K562 (cell line): ENCODE measurements at regions not wholly inside any gene's neighbourhood (a gene's known extent, or its start where the extent isn't known, plus 50 kb on each side); places are given as distances from the start of the nearest gene placed in this dataset.

Experiments
- ATAC-seq: fragments of 200-7000 bp; cut with Tn5 transposase; 3 replicates; pipeline ENCODE4 v1.9.1; 2020; ENCODE audit warnings: moderate library complexity
- BruUV-seq: library from RNA; stranded (reverse); fragments of 400-500 nt; replicated peaks from 2 replicates; lab custom pipeline; 2021; lab: Mats Ljungman, UMichigan
- CTCF ChIA-PET: fragments of 300-600 bp; formaldehyde crosslinking; extraction: SDS; loops from one replicate; lab custom pipeline; 2021; ENCODE audit warnings: low intra/inter-chr PET ratio; lab: Yijun Ruan, JAX
- POLR2A ChIA-PET: fragments of 300-600, 350-650 bp; sonication (Branson Sonifier 250); formaldehyde crosslinking; extraction: SDS; loops from one replicate; lab custom pipeline; 2021; ENCODE audit warnings: antibody characterized with exemption, inconsistent platforms; lab: Yijun Ruan, JAX
- DNase-seq, 4 experiments: peaks; one replicate each; pipeline versions ENCODE4 v3.0.0 to v3.0.0-alpha.2; 2011 to 2018; ENCODE audit warnings: low spot score in 3 of 4, mixed read lengths in 3 of 4; ENCODE audit errors: extremely low read depth in 1 of 4
- FAIRE-seq: peaks from 2 replicates; lab custom pipeline; 2011; peaks lifted over from hg19 to GRCh38; lab: Jason Lieb, UNC
- H2AFZ ChIP-seq: 2 replicates; pipeline ENCODE4 v1.6.0; 2011; ENCODE audit warnings: low read depth, low read length, control low read depth, inconsistent platforms
- H3K27ac ChIP-seq: fragments of 200-600 bp; 3 replicates; pipeline ENCODE4 v1.8.0; 2011; ENCODE audit warnings: low read depth, mild to moderate bottlenecking, control low read depth, inconsistent platforms, low read length, moderate library complexity, mixed read lengths; ENCODE audit errors: extremely low read depth
- H3K27me3 ChIP-seq, 2 experiments: fragments of 300-600 bp in 1 of 2; 2 replicates in 1 of 2; 3 replicates in 1 of 2; pipeline versions ENCODE4 v1.6.0 to v1.8.0; 2011; ENCODE audit warnings: inconsistent platforms in 2 of 2, low read length in 2 of 2, mild to moderate bottlenecking in 1 of 2, mixed read lengths in 1 of 2, moderate library complexity in 1 of 2; ENCODE audit not compliant: control insufficient read depth in 2 of 2, insufficient read depth in 2 of 2
- H3K36me3 ChIP-seq: fragments of 300-600 bp; 3 replicates; pipeline ENCODE4 v1.8.0; 2011; ENCODE audit warnings: mild to moderate bottlenecking, low read length, inconsistent platforms; ENCODE audit not compliant: control insufficient read depth, insufficient read depth
- H3K4me1 ChIP-seq, 2 experiments: fragments of 200-600 bp in 1 of 2; replicated peaks in 1 of 2; 2 replicates in 1 of 2; 3 replicates in 1 of 2; pipeline versions ENCODE4 v1.5.1 to v1.8.0; 2011; ENCODE audit warnings: inconsistent platforms in 2 of 2, low read length in 2 of 2, mild to moderate bottlenecking in 1 of 2, mixed read lengths in 1 of 2, moderate library complexity in 1 of 2; ENCODE audit not compliant: control insufficient read depth in 2 of 2, insufficient read depth in 2 of 2
- H3K4me2 ChIP-seq: 2 replicates; pipeline ENCODE4 v1.6.1; 2011; ENCODE audit warnings: low read length, control low read depth, inconsistent platforms, mixed read lengths; ENCODE audit not compliant: insufficient read depth
- H3K4me3 ChIP-seq: fragments of 200-600 bp; sonication (generic), shearing (Covaris generic); 2 replicates; pipeline ENCODE4 v1.5.1; 2016; ENCODE audit warnings: control low read depth, inconsistent platforms
- H3K79me2 ChIP-seq: fragments of 200-600 bp; 3 replicates; pipeline ENCODE4 v1.8.0; 2011; ENCODE audit warnings: low read length, inconsistent platforms; ENCODE audit not compliant: control insufficient read depth, insufficient read depth
- H3K9ac ChIP-seq, 2 experiments: 2 replicates each; pipeline versions ENCODE4 v1.6.0 to v1.6.1; 2011; ENCODE audit warnings: low read depth in 2 of 2, low read length in 2 of 2, control low read depth in 1 of 2, inconsistent platforms in 1 of 2, mild to moderate bottlenecking in 1 of 2, mixed read lengths in 1 of 2; ENCODE audit not compliant: insufficient read depth in 1 of 2
- H3K9me1 ChIP-seq: one replicate; pipeline ENCODE4 v1.6.0; 2011; ENCODE audit warnings: inconsistent platforms, mild to moderate bottlenecking, low read length, moderate library complexity; ENCODE audit not compliant: control insufficient read depth, insufficient read depth
- H3K9me3 ChIP-seq: replicated peaks from 2 replicates; pipeline ENCODE4 v1.5.1; 2011; ENCODE audit warnings: low read depth, low read length, inconsistent platforms; ENCODE audit not compliant: control insufficient read depth, insufficient read depth
- H4K20me1 ChIP-seq: replicated peaks from 2 replicates; pipeline ENCODE4 v1.6.1; 2011; ENCODE audit warnings: low read length, inconsistent platforms, mixed read lengths; ENCODE audit not compliant: control insufficient read depth, insufficient read depth
- BRCA1 ChIP-seq, 2 experiments: fragments of 450-650 bp in 1 of 2; sonication (generic) in 1 of 2; formaldehyde crosslinking in 1 of 2; IDR thresholded peaks; 2 replicates each; pipeline versions ENCODE4 v1.5.0 to v1.6.1; 2017 to 2020; ENCODE audit warnings: mild to moderate bottlenecking in 1 of 2, missing genetic modification reagents in 1 of 2
- CTBP1 ChIP-seq: fragments of 450-650 bp; IDR thresholded peaks from 2 replicates; pipeline ENCODE4 v1.6.1; 2016; ENCODE audit warnings: borderline replicate concordance
- GTF2E2 ChIP-seq: fragments of 200-800 bp; sonication (Bioruptor generic); IDR thresholded peaks from 2 replicates; pipeline ENCODE4 v1.6.1; 2016; ENCODE audit warnings: missing genetic modification characterization, missing compliant biosample characterization
- JUNB ChIP-seq: fragments of 450-650 bp; formaldehyde crosslinking; conservative IDR thresholded peaks from 2 replicates; pipeline ENCODE4 v1.4.0; 2020; ENCODE audit warnings: mild to moderate bottlenecking
- POLR2H ChIP-seq: IDR thresholded peaks from 2 replicates; pipeline ENCODE4 v1.6.1; 2016; ENCODE audit warnings: missing genetic modification characterization, low read depth, mild to moderate bottlenecking, control low read depth, missing compliant biosample characterization, moderate library complexity
- TARDBP ChIP-seq: fragments of 450-650 bp; IDR thresholded peaks from 2 replicates; pipeline ENCODE4 v1.6.1; 2016
- TOE1 ChIP-seq, 2 experiments: fragments of 450-650 bp in 1 of 2; sonication (generic) in 1 of 2; formaldehyde crosslinking in 1 of 2; IDR thresholded peaks; 2 replicates each; pipeline versions ENCODE4 v1.7.1 to v1.8.0; 2016 to 2022; ENCODE audit warnings: borderline replicate concordance in 2 of 2, mild to moderate bottlenecking in 2 of 2, antibody characterized with exemption in 1 of 2, inconsistent platforms in 1 of 2, low read depth in 1 of 2, missing genetic modification reagents in 1 of 2, moderate library complexity in 1 of 2
- ZNF324 ChIP-seq: fragments of 250-450 bp; sonication (Bioruptor Pico); IDR thresholded peaks from 2 replicates; pipeline ENCODE4 v1.4.0; 2020; ENCODE audit warnings: mild to moderate bottlenecking
- ZNF717 ChIP-seq: fragments of 250-450 bp; sonication (Bioruptor Pico); IDR thresholded peaks from 2 replicates; pipeline ENCODE4 v1.5.0; 2021
- WGBS: fragments of 100-300 bp; shearing (Covaris generic); methylation state at CpG from one replicate; pipeline ENCODE4 v1.1.6; 2016; ENCODE audit warnings: low coverage, mixed read lengths; ENCODE audit not compliant: insufficient coverage; ENCODE audit errors: missing lambda C conversion rate; 5-methylcytosine and 5-hydroxymethylcytosine counted together
- in situ Hi-C: fragments of 300-500 bp; cut with MboI; formaldehyde crosslinking; loops from 4 replicates; pipeline ENCODE4 v1.15.0; 2018; ENCODE audit warnings: inconsistent platforms, mixed read lengths
- intact Hi-C: fragments of 100-400 bp; cut with micrococcal nuclease; formaldehyde crosslinking; loops from 2 replicates; pipeline ENCODE4 v1.14.2; 2022
- TF ChIP-seq, protein P1 (sequence below): fragments of 250-450 bp; sonication (Bioruptor Pico); IDR thresholded peaks from 2 replicates; pipeline ENCODE4 v1.4.0; 2020
- TF ChIP-seq, protein P2 (sequence below): fragments of 250-450 bp; sonication (Bioruptor Pico); IDR thresholded peaks from 2 replicates; pipeline ENCODE4 v1.8.0; 2022; ENCODE audit warnings: moderate library complexity, mild to moderate bottlenecking, inconsistent platforms
- TF ChIP-seq, protein P3 (sequence below), 2 experiments: fragments of 450-650 bp; conservative IDR thresholded peaks; 2 replicates each; pipeline ENCODE4 v1.6.1; 2017; ENCODE audit warnings: mild to moderate bottlenecking in 2 of 2, moderate library complexity in 2 of 2
- TF ChIP-seq, protein P4 (sequence below): fragments of 450-650 bp; IDR thresholded peaks from 2 replicates; pipeline ENCODE4 v1.6.1; 2018; ENCODE audit warnings: mild to moderate bottlenecking, low read depth; ENCODE audit not compliant: partially characterized antibody

DNA sequence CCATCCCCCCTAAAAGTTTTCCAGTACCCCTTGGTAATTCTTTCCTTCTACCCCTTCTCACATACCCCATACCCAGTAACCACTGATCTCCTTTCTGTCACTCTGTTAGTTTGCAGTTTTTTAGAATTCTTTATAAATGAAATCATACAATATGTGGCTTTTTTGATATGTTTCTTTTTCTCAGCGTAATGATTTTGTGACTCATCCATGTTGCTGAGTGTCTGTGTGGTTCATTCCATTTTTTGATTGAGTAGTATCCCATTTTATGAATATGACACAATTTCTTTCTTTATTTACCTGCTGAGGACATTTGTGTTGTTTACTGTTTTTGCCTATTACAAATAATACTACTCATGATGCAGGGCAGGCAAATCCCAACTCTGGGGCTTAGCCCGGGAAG is 1605.3 kb downstream of the BRINP3 start (continued):
- no peak for TF ChIP-seq ZNF324 (CRISPR knock-in tag)
- TF ChIP-seq, all 486 proteins: peak for 0

DNA sequence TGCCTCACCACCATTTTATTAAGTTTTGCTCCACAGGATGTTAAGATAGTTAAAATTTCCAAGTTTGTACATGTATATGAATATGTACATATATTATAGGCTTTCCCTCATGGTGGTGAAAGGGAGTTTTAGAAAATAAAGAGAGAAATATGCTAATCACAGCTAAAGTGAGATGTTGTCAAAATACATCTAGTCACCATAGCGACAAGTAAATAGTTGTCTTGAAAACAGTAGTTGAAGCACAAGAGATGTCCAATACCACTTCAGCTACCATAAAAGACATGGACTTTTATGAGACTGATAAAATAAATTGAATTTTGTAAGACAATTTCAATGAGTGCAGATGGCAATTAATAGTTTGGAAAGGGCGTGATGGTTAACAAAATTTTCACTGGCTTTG is 1600.0 kb downstream of the BRINP3 start:
- 7% methylated on average over 2 of the region's 2 CpGs for WGBS
- TF ChIP-seq, protein P1, sequence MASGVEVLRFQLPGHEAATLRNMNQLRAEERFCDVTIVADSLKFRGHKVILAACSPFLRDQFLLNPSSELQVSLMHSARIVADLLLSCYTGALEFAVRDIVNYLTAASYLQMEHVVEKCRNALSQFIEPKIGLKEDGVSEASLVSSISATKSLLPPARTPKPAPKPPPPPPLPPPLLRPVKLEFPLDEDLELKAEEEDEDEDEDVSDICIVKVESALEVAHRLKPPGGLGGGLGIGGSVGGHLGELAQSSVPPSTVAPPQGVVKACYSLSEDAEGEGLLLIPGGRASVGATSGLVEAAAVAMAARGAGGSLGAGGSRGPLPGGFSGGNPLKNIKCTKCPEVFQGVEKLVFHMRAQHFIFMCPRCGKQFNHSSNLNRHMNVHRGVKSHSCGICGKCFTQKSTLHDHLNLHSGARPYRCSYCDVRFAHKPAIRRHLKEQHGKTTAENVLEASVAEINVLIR (CRISPR knock-in tag): no peak
- TF ChIP-seq TARDBP (no peak), BRCA1 (IDR thresholded peaks at IDR 0.05) (no peak), BRCA1 (CRISPR knock-in tag; IDR thresholded peaks at IDR 0.05) (no peak), CTBP1 (no peak), TOE1 (IDR thresholded peaks at IDR 0.05; ENCODE audit: borderline replicate concordance) (no peak), TOE1 (CRISPR knock-in tag; IDR thresholded peaks at IDR 0.05; ENCODE audit: borderline replicate concordance, low read depth) (no peak), ZNF717 (CRISPR knock-in tag) (no peak), JUNB (CRISPR knock-in tag) (no peak), GTF2E2 (tag) (no peak), POLR2H (tag) (no peak)
- TF ChIP-seq, protein P2, sequence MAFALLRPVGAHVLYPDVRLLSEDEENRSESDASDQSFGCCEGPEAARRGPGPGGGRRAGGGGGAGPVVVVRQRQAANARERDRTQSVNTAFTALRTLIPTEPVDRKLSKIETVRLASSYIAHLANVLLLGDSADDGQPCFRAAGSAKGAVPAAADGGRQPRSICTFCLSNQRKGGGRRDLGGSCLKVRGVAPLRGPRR (CRISPR knock-in tag): no peak
- TF ChIP-seq, protein P3, sequence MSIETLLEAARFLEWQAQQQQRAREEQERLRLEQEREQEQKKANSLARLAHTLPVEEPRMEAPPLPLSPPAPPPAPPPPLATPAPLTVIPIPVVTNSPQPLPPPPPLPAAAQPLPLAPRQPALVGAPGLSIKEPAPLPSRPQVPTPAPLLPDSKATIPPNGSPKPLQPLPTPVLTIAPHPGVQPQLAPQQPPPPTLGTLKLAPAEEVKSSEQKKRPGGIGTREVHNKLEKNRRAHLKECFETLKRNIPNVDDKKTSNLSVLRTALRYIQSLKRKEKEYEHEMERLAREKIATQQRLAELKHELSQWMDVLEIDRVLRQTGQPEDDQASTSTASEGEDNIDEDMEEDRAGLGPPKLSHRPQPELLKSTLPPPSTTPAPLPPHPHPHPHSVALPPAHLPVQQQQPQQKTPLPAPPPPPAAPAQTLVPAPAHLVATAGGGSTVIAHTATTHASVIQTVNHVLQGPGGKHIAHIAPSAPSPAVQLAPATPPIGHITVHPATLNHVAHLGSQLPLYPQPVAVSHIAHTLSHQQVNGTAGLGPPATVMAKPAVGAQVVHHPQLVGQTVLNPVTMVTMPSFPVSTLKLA (conservative IDR thresholded peaks at IDR 0.05): no peak
- TF ChIP-seq, protein P4, sequence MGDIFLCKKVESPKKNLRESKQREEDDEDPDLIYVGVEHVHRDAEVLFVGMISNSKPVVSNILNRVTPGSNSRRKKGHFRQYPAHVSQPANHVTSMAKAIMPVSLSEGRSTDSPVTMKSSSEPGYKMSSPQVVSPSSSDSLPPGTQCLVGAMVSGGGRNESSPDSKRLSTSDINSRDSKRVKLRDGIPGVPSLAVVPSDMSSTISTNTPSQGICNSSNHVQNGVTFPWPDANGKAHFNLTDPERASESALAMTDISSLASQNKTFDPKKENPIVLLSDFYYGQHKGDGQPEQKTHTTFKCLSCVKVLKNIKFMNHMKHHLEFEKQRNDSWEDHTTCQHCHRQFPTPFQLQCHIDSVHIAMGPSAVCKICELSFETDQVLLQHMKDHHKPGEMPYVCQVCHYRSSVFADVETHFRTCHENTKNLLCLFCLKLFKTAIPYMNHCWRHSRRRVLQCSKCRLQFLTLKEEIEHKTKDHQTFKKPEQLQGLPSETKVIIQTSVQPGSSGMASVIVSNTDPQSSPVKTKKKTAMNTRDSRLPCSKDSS: no peak

More for the DNA sequence above, 1600.0 kb downstream of the BRINP3 start:
- Histone ChIP-seq H3K79me2 (no peaks in the 10 kb centered on the region), H3K27ac (no peak overlapping the region), H3K9me1 (no peaks in the 10 kb centered on the region), H3K9me3 (no peaks in the 10 kb centered on the region), H3K36me3 (no peaks in the 10 kb centered on the region), H3K4me1 (no peaks in the 10 kb centered on the region), H3K4me3 (no peak overlapping the region), H3K9ac (no peak overlapping the region), H3K4me2 (no peak overlapping the region), H2AFZ (no peak overlapping the region), H4K20me1 (no peaks in the 10 kb centered on the region), H3K27me3 (no peaks in the 10 kb centered on the region)
- FAIRE-seq (no peak), ATAC-seq (no peak), DNase-seq (no peak)
- in situ Hi-C loops: no loop called here
- POLR2A ChIA-PET: no interaction called here
- CTCF ChIA-PET: no interaction called here
- no TSS peak for BruUV-seq
- intact Hi-C loops: no loop called here
